HCT116 (cell line): ENCODE measurements at regions not wholly inside any gene's neighbourhood (a gene's known extent, or its start where the extent isn't known, plus 50 kb on each side); places are given as distances from the start of the nearest gene placed in this dataset.

ENCODE experiments used
- ATAC-seq: fragments of 200-7000 bp; cut with Tn5 transposase; 2 replicates; pipeline ENCODE4 v1.9.1; 2020; ENCODE audit warnings: mild to moderate bottlenecking, moderate library complexity
- BruUV-seq: library from RNA; stranded (reverse); fragments of 400-500 nt; replicated peaks from 2 replicates; lab custom pipeline; 2021; lab: Mats Ljungman, UMichigan
- CTCF ChIA-PET: fragments of 300-600 bp; sonication (Branson Sonifier 250); formaldehyde crosslinking; loops from one replicate; lab custom pipeline; 2021; ENCODE audit warnings: antibody characterized with exemption; lab: Charles Lee
- POLR2A ChIA-PET: fragments of 300-600, 350-600 bp; sonication (Branson Sonifier 250); formaldehyde crosslinking; loops from one replicate; lab custom pipeline; 2021; ENCODE audit warnings: antibody characterized with exemption; lab: Charles Lee
- RAD21 ChIA-PET, 2 experiments: fragments of 300-600 bp; sonication (Branson Sonifier 250); formaldehyde crosslinking; loops; one replicate each; lab custom pipeline; 2023; ENCODE audit warnings: low total read pairs in 2 of 2; ENCODE audit not compliant: uncharacterized antibody in 2 of 2, unreplicated experiment in 2 of 2, low non-redundant PET in 1 of 2; lab: Charles Lee
- DNase-seq: peaks from one replicate; pipeline ENCODE4 v3.0.0-alpha.2; 2010; ENCODE audit warnings: low read depth, low spot score
- H2AFZ ChIP-seq: fragments of 200-600 bp; shearing (Covaris generic), sonication (generic); 2 replicates; pipeline ENCODE4 v1.6.1; 2017; ENCODE audit warnings: low read depth, mixed run types, mixed read lengths, antibody characterized with exemption, low read length; ENCODE audit not compliant: poor library complexity, severe bottlenecking
- H3K27ac ChIP-seq: 2 replicates; pipeline ENCODE4 v1.5.1; 2012; ENCODE audit warnings: low read depth, low read length
- H3K27me3 ChIP-seq: fragments of 200-600 bp; sonication (generic); 2 replicates; pipeline ENCODE4 v1.6.1; 2016; ENCODE audit warnings: mixed run types, low read length, mixed read lengths; ENCODE audit not compliant: insufficient read depth
- H3K36me3 ChIP-seq, 2 experiments: fragments of 200-500 bp in 1 of 2; fragments of 200-600 bp in 1 of 2; sonication (Bioruptor generic) in 1 of 2; sonication (generic) in 1 of 2; 2 replicates each; pipeline versions ENCODE4 v1.5.1 to v1.6.1; 2014 to 2016; ENCODE audit warnings: low read length in 2 of 2, inconsistent platforms in 1 of 2, mixed read lengths in 1 of 2, mixed run types in 1 of 2; ENCODE audit not compliant: insufficient read depth in 2 of 2, control insufficient read depth in 1 of 2
- H3K4me1 ChIP-seq, 2 experiments: fragments of 200-600 bp in 1 of 2; sonication (generic) in 1 of 2; 2 replicates each; pipeline versions ENCODE4 v1.5.1 to v1.6.1; 2012 to 2017; ENCODE audit warnings: low read length in 2 of 2, inconsistent platforms in 1 of 2, mild to moderate bottlenecking in 1 of 2, mixed read lengths in 1 of 2, mixed run types in 1 of 2, moderate library complexity in 1 of 2; ENCODE audit not compliant: insufficient read depth in 2 of 2, control insufficient read depth in 1 of 2
- H3K4me2 ChIP-seq: fragments of 200-600 bp; sonication (generic); 2 replicates; pipeline ENCODE4 v1.6.1; 2017; ENCODE audit warnings: mixed run types, low read length, mixed read lengths
- H3K4me3 ChIP-seq, 2 experiments: fragments of 200-600 bp in 1 of 2; sonication (generic) in 1 of 2; replicated peaks in 1 of 2; 2 replicates each; pipeline ENCODE4 v1.5.1; 2011 to 2016; ENCODE audit warnings: low read length in 2 of 2, control low read depth in 1 of 2, low read depth in 1 of 2, mild to moderate bottlenecking in 1 of 2, mixed read lengths in 1 of 2, mixed run types in 1 of 2
- H3K79me2 ChIP-seq: fragments of 200-600 bp; sonication (generic); 2 replicates; pipeline ENCODE4 v1.6.1; 2017; ENCODE audit warnings: mild to moderate bottlenecking, mixed run types, low read length, moderate library complexity, mixed read lengths; ENCODE audit not compliant: insufficient read depth
- H3K9ac ChIP-seq: fragments of 200-600 bp; sonication (generic); 2 replicates; pipeline ENCODE4 v1.6.1; 2016; ENCODE audit warnings: low read length, mixed read lengths
- H3K9me2 ChIP-seq: fragments of 200-600 bp; sonication (generic), shearing (Covaris generic); 2 replicates; pipeline ENCODE4 v1.6.1; 2017; ENCODE audit warnings: mixed run types, mild to moderate bottlenecking, moderate library complexity; ENCODE audit not compliant: insufficient read depth
- H3K9me3 ChIP-seq, 2 experiments: fragments of 200-500 bp in 1 of 2; fragments of 200-600 bp in 1 of 2; sonication (Bioruptor generic) in 1 of 2; sonication (generic) in 1 of 2; 2 replicates each; pipeline ENCODE4 v1.6.1; 2014 to 2017; ENCODE audit warnings: low read length in 2 of 2, mixed read lengths in 2 of 2, inconsistent platforms in 1 of 2, low read depth in 1 of 2, mild to moderate bottlenecking in 1 of 2, mixed run types in 1 of 2, moderate library complexity in 1 of 2; ENCODE audit not compliant: control insufficient read depth in 1 of 2, insufficient read depth in 1 of 2
- H4K20me1 ChIP-seq: fragments of 200-600 bp; sonication (generic), shearing (Covaris generic); 2 replicates; pipeline ENCODE4 v1.6.1; 2017; ENCODE audit warnings: mixed run types, mild to moderate bottlenecking, moderate library complexity; ENCODE audit not compliant: insufficient read depth
- CEBPB ChIP-seq: IDR thresholded peaks from 2 replicates; pipeline ENCODE4 v1.6.1; 2012; ENCODE audit warnings: low read depth
- CTCF ChIP-seq, 3 experiments: fragments of 200-600 bp in 1 of 3; sonication (generic) in 1 of 3; IDR thresholded peaks in 2 of 3; conservative IDR thresholded peaks in 1 of 3; 2 replicates each; pipeline ENCODE4 v1.5.1; 2012 to 2017; ENCODE audit warnings: low read depth in 2 of 3, low read length in 2 of 3, antibody characterized with exemption in 1 of 3, borderline replicate concordance in 1 of 3, control low read depth in 1 of 3, mild to moderate bottlenecking in 1 of 3, mixed read lengths in 1 of 3, mixed run types in 1 of 3, moderate library complexity in 1 of 3; ENCODE audit not compliant: insufficient read depth in 1 of 3
- EGR1 ChIP-seq: IDR thresholded peaks from 2 replicates; pipeline ENCODE4 v1.6.1; 2012; ENCODE audit warnings: low read depth
- EZH2 ChIP-seq: fragments of 200-600 bp; sonication (generic); IDR thresholded peaks from 2 replicates; pipeline ENCODE4 v1.6.1; 2017; ENCODE audit warnings: antibody characterized with exemption, mixed run types
- JUND ChIP-seq: IDR thresholded peaks from 2 replicates; pipeline ENCODE4 v1.6.1; 2012
- POLR2AphosphoS5 ChIP-seq: IDR thresholded peaks from 2 replicates; pipeline ENCODE4 v1.6.1; 2011; ENCODE audit warnings: mild to moderate bottlenecking, low read depth, low read length, moderate library complexity
- SP1 ChIP-seq: IDR thresholded peaks from 2 replicates; pipeline ENCODE4 v1.6.1; 2012; ENCODE audit warnings: low read depth
- ZNF274 ChIP-seq: fragments of 200-500 bp; sonication (Bioruptor generic); IDR thresholded peaks from 2 replicates; pipeline ENCODE4 v1.6.1; 2014; ENCODE audit warnings: mild to moderate bottlenecking, low read depth, low read length, inconsistent platforms
- intact Hi-C: fragments of 100-400 bp; cut with micrococcal nuclease; formaldehyde crosslinking; loops from 2 replicates; pipeline ENCODE4 v1.10.0; 2022

GRCh38 chr7:56639173-56639746, 493.0 kb downstream of the ZNF479 start:
- no peak overlapping the region for H2AFZ ChIP-seq
- ATAC-seq (no peak), DNase-seq (no peak)
- no peaks in the 10 kb centered on the region for H3K79me2 ChIP-seq
- H3K4me2 ChIP-seq, result no peak overlapping the region
- H3K4me3 ChIP-seq, result no peak overlapping the region
- peaks cover 14 to 15% of the 10 kb centered on the region in 2 experiments; a peak in 3 of 4 replicates for H3K9me3 ChIP-seq
- H3K27ac ChIP-seq, result no peak overlapping the region
- BruUV-seq, result no TSS peak
- no peaks in the 10 kb centered on the region for H3K36me3 ChIP-seq
- no peaks in the 10 kb centered on the region for H3K4me1 ChIP-seq
- CTCF ChIA-PET, result no interaction called here
- H3K27me3 ChIP-seq, result no peaks in the 10 kb centered on the region
- RAD21 ChIA-PET, result no interaction called here
- H3K9me2 ChIP-seq, result no peaks in the 10 kb centered on the region
- no peak overlapping the region for H3K9ac ChIP-seq
- TF ChIP-seq SP1 (no peak), ZNF274 (peak; percentile 66)
- TF ChIP-seq, all 23 proteins: peak for 1
- intact Hi-C loops, result no loop called here
- no peaks in the 10 kb centered on the region for H4K20me1 ChIP-seq
- POLR2A ChIA-PET, result no interaction called here

- H2AFZ ChIP-seq, result no peak overlapping the region
- no peaks in the 10 kb centered on the region for H3K4me1 ChIP-seq
- no TSS peak for BruUV-seq
- DNase-seq, result no peak
- no peak overlapping the region for H3K27ac ChIP-seq
- TF ChIP-seq EGR1 (no peak), CEBPB (no peak), CTCF (IDR thresholded peaks at IDR 0.05 in 2 of 3, conservative IDR thresholded peaks at IDR 0.05 in 1 of 3; ENCODE audit: borderline replicate concordance in 1 of 3, insufficient read depth in 1 of 3, low read depth in 2 of 3, low read length in 2 of 3) (no peak), EZH2 (no peak), ZNF274 (no peak), JUND (no peak), SP1 (no peak), POLR2AphosphoS5 (no peak)
- TF ChIP-seq, all 23 proteins: peak for 0
- H3K9me3 ChIP-seq, result peaks cover 6 to 12% of the 10 kb centered on the region in 2 experiments; a peak in 2 of 4 replicates
- no peaks in the 10 kb centered on the region for H3K79me2 ChIP-seq
- CTCF ChIA-PET, result no interaction called here
- H3K9me2 ChIP-seq, result no peaks in the 10 kb centered on the region
- H3K27me3 ChIP-seq, result no peaks in the 10 kb centered on the region
- no peak for ATAC-seq
- intact Hi-C loops, result loop anchor here (10.0 kb wide), 1 partner anchor 55 kb away; no protein-coding TSS in a partner anchor
- no peak overlapping the region for H3K4me2 ChIP-seq
- POLR2A ChIA-PET, result no interaction called here
- RAD21 ChIA-PET, result no interaction called here
- no peaks in the 10 kb centered on the region for H3K36me3 ChIP-seq
- no peak overlapping the region for H3K4me3 ChIP-seq
- H3K9ac ChIP-seq, result no peak overlapping the region
- H4K20me1 ChIP-seq, result no peaks in the 10 kb centered on the region
Observed at GRCh38 chr7:56609852-56610355, 493.7 kb upstream of the NUPR2 start.
